ENCODE measurements at regions not wholly inside any gene's neighbourhood (a gene's known extent, or its start where the extent isn't known, plus 50 kb on each side); places are given as distances from the start of the nearest gene placed in this dataset.

DNA sequence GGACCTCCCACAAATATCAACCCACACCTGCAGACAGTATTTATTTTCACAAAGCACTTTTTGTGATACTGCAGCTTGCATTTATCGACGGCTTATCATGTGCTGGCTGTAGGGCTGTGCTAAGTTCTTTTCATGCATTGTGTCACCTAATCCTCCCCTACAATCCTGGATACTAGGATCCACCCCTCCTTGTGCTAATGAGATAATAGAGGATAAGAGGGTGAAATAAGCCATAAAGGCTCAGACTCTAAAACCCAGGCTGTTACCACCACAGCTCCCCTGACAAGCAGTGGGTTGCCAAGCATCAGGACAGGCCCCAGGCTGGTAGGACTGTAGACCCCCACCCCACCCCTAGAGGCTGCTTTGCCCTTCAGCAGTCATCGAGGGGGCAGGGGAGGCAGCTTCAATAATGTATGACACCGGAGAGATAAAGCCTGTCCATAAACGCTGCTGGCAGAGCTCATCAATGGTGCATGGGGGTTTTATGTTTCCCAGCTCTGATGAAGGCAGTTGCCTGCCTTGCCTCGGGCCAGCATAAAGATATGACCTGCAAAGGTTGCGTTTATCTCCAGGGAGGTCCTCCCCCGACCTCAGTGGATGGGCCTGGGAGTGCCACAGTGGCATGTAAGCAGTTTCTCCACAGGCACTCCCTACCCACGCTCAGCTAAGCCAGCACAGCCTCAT lies 73.9 kb upstream of the C16orf82 start:
- DNase-seq: no peak

- no peak for DNase-seq
These were observed 73.2 kb upstream of the C16orf82 start for GRCh38 chr16:26993511-26993910.

DNA sequence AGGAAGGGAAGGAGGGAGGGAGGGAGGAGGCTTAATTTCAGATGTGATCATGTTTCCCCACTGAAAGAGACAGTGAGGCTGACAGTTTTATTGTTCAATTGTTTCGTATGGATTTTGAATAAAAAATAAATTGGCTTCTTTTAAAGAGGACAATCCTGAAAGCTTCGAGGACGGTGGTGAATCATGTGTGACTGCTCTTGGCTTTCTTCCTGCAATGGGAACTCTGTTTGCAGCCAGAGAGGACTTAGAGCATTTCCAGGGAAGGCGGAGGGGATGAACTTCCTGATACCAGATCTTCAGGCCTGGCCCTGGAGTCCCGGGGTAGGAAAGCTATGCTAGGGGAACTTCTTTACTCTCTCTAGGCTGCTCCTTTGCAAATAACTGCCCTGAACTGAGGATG lies 72.8 kb upstream of the C16orf82 start:
- no peak for DNase-seq

DNA sequence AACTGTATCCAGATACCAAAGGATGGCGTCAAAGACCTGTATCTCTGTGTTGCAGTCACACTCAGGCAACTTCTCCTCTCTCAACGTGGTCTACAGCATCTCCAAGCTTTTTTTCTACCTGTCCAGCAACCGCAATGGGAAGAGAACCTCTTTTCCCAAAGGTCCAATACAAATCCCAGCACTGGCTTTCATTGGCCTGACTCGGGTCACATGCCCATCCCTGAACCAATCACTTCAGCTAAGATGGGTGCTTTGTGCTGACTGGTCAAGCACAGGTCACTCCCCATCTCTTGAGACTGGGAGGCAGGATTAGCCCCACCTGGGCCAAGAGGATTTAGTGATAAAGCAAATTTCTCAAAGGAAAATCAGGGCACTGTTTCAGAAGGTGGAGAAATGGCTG lies 71.2 kb upstream of the C16orf82 start:
- no peak for DNase-seq

DNA sequence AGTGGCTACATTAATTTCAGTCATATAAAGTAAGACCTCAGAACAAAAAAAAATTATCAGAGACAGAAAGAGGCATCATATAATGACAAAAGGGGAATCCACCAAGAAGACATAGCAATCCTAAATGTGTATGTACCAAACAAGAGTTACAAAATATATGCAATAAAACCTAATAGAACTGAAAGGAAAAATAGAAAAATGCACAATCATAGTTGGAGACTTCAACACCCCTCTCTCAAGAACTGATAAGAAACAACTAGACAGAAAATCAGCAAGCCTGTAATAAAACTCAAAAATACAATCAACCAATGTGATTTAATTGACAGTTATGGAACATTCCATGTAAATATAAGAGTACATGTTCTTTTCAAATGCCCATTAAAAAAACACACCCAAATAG lies 61.3 kb upstream of the C16orf82 start:
- DNase-seq: no peak

Data from NCI-H2171 treated with DMSO at 0.1 percent for 48 hours (cell line).